ENCODE measurements at regions not wholly inside any gene's neighbourhood (a gene's known extent, or its start where the extent isn't known, plus 50 kb on each side); places are given as distances from the start of the nearest gene placed in this dataset.

- CTCF ChIA-PET, result interaction anchor here (1.2 kb wide), 1 partner anchor 9 kb away, joined by 3 read pairs; no protein-coding TSS in a partner anchor
- Mint-ChIP-seq H3K27me3 (no peaks in the 10 kb centered on the region), H3K4me1 (no peaks in the 10 kb centered on the region), H3K9me3 (ENCODE audit: low read depth) (no peaks in the 10 kb centered on the region), H3K36me3 (no peaks in the 10 kb centered on the region), H3K4me3 (no peak overlapping the region), H3K27ac (no peak overlapping the region)
- no peak for ATAC-seq
- no peak for DNase-seq
Observed at GRCh38 chr12:114990381-114990780, 306.4 kb upstream of the TBX3 start.

- H3K9me3 Mint-ChIP-seq (ENCODE audit: low read depth), result peaks cover 4% of the 10 kb centered on the region
- H3K4me3 Mint-ChIP-seq, result no peak overlapping the region
- ATAC-seq (no peak), DNase-seq (no peak)
- no peaks in the 10 kb centered on the region for H3K36me3 Mint-ChIP-seq
- no peak overlapping the region for H3K27ac Mint-ChIP-seq
- no peaks in the 10 kb centered on the region for H3K4me1 Mint-ChIP-seq
- H3K27me3 Mint-ChIP-seq, result no peaks in the 10 kb centered on the region
- CTCF ChIA-PET, result no interaction called here
Observed at GRCh38 chr12:114986849-114987248, 302.9 kb upstream of the TBX3 start.

GRCh38 chr12:114986178-114986714 is 302.3 kb upstream of the TBX3 start:
- H3K27ac Mint-ChIP-seq, result no peak overlapping the region
- no peak overlapping the region for H3K4me3 Mint-ChIP-seq
- CTCF ChIA-PET, result no interaction called here

GRCh38 chr12:114984634-114985061 is 300.7 kb upstream of the TBX3 start:
- H3K27me3 Mint-ChIP-seq, result no peaks in the 10 kb centered on the region
- no peak overlapping the region for H3K27ac Mint-ChIP-seq
- H3K4me1 Mint-ChIP-seq, result no peaks in the 10 kb centered on the region
- H3K9me3 Mint-ChIP-seq (ENCODE audit: low read depth), result peaks cover 4% of the 10 kb centered on the region
- H3K4me3 Mint-ChIP-seq, result no peak overlapping the region
- ATAC-seq, result no peak
- H3K36me3 Mint-ChIP-seq, result no peaks in the 10 kb centered on the region
- no peak for DNase-seq
- CTCF ChIA-PET, result no interaction called here

More at GRCh38 chr12:114986178-114986714, 302.3 kb upstream of the TBX3 start:
- no peaks in the 10 kb centered on the region for H3K4me1 Mint-ChIP-seq
- H3K27me3 Mint-ChIP-seq, result no peaks in the 10 kb centered on the region
- H3K36me3 Mint-ChIP-seq, result no peaks in the 10 kb centered on the region
- DNase-seq, result no peak
- no peak for ATAC-seq
- H3K9me3 Mint-ChIP-seq (ENCODE audit: low read depth), result peaks cover 4% of the 10 kb centered on the region

GRCh38 chr12:114982760-114983159 is 298.8 kb upstream of the TBX3 start:
- Mint-ChIP-seq H3K4me1 (no peaks in the 10 kb centered on the region), H3K27me3 (no peaks in the 10 kb centered on the region), H3K27ac (no peak overlapping the region), H3K36me3 (no peaks in the 10 kb centered on the region), H3K9me3 (ENCODE audit: low read depth) (peaks cover 6% of the 10 kb centered on the region), H3K4me3 (no peak overlapping the region)
- ATAC-seq (no peak), DNase-seq (no peak)
- CTCF ChIA-PET, result no interaction called here

- DNase-seq (no peak), ATAC-seq (no peak)
- peaks cover 6% of the 10 kb centered on the region for H3K9me3 Mint-ChIP-seq (ENCODE audit: low read depth)
- no peak overlapping the region for H3K4me3 Mint-ChIP-seq
- H3K27me3 Mint-ChIP-seq, result no peaks in the 10 kb centered on the region
- H3K36me3 Mint-ChIP-seq, result no peaks in the 10 kb centered on the region
- H3K4me1 Mint-ChIP-seq, result no peaks in the 10 kb centered on the region
- H3K27ac Mint-ChIP-seq, result no peak overlapping the region
- CTCF ChIA-PET, result interaction anchor here (0.9 kb wide), 1 partner anchor 10 kb away, joined by 3 read pairs; no protein-coding TSS in a partner anchor
Observed at GRCh38 chr12:114981036-114981435, 297.1 kb upstream of the TBX3 start.

GRCh38 chr12:114976959-114977358 is 293.0 kb upstream of the TBX3 start:
- Mint-ChIP-seq H3K27me3 (no peaks in the 10 kb centered on the region), H3K9me3 (ENCODE audit: low read depth) (peaks cover 10% of the 10 kb centered on the region), H3K4me1 (no peaks in the 10 kb centered on the region), H3K4me3 (no peak overlapping the region), H3K27ac (no peak overlapping the region), H3K36me3 (no peaks in the 10 kb centered on the region)
- CTCF ChIA-PET, result no interaction called here
- no peak for ATAC-seq
- DNase-seq, result no peak

GRCh38 chr12:114976372-114976771 is 292.4 kb upstream of the TBX3 start:
- Mint-ChIP-seq H3K4me3 (no peak overlapping the region), H3K36me3 (no peaks in the 10 kb centered on the region), H3K9me3 (ENCODE audit: low read depth) (peaks cover 10% of the 10 kb centered on the region), H3K27ac (no peak overlapping the region), H3K27me3 (no peaks in the 10 kb centered on the region), H3K4me1 (no peaks in the 10 kb centered on the region)
- CTCF ChIA-PET, result no interaction called here
- ATAC-seq, result no peak
- DNase-seq, result no peak

- H3K9me3 Mint-ChIP-seq (ENCODE audit: low read depth), result peaks cover 12% of the 10 kb centered on the region
- H3K27me3 Mint-ChIP-seq, result no peaks in the 10 kb centered on the region
- no peak for DNase-seq
- CTCF ChIA-PET, result no interaction called here
- no peaks in the 10 kb centered on the region for H3K36me3 Mint-ChIP-seq
- no peak for ATAC-seq
- no peak overlapping the region for H3K4me3 Mint-ChIP-seq
- H3K4me1 Mint-ChIP-seq, result no peaks in the 10 kb centered on the region
- H3K27ac Mint-ChIP-seq, result no peak overlapping the region
Observed at GRCh38 chr12:114975640-114976310, 291.8 kb upstream of the TBX3 start.

GRCh38 chr12:114974826-114975639 is 291.1 kb upstream of the TBX3 start:
- no peaks in the 10 kb centered on the region for H3K4me1 Mint-ChIP-seq
- no peak for DNase-seq
- H3K36me3 Mint-ChIP-seq, result no peaks in the 10 kb centered on the region
- peaks cover 12% of the 10 kb centered on the region for H3K9me3 Mint-ChIP-seq (ENCODE audit: low read depth)
- ATAC-seq, result no peak
- no peak overlapping the region for H3K27ac Mint-ChIP-seq
- CTCF ChIA-PET, result no interaction called here
- no peak overlapping the region for H3K4me3 Mint-ChIP-seq
- H3K27me3 Mint-ChIP-seq, result no peaks in the 10 kb centered on the region

GRCh38 chr12:114974333-114974732 is 290.4 kb upstream of the TBX3 start:
- peaks cover 12% of the 10 kb centered on the region for H3K9me3 Mint-ChIP-seq (ENCODE audit: low read depth)
- no peak for DNase-seq
- no peak for ATAC-seq

GRCh38 chr12:114968727-114969126 is 284.8 kb upstream of the TBX3 start:
- ATAC-seq (no peak), DNase-seq (no peak)
- H3K27ac Mint-ChIP-seq, result no peak overlapping the region
- H3K27me3 Mint-ChIP-seq, result no peaks in the 10 kb centered on the region
- H3K9me3 Mint-ChIP-seq (ENCODE audit: low read depth), result peaks cover 7% of the 10 kb centered on the region
- H3K4me3 Mint-ChIP-seq, result no peak overlapping the region
- CTCF ChIA-PET, result no interaction called here
- no peaks in the 10 kb centered on the region for H3K36me3 Mint-ChIP-seq
- no peaks in the 10 kb centered on the region for H3K4me1 Mint-ChIP-seq

More at GRCh38 chr12:114974333-114974732, 290.4 kb upstream of the TBX3 start:
- Mint-ChIP-seq H3K4me3 (no peak overlapping the region), H3K36me3 (no peaks in the 10 kb centered on the region), H3K4me1 (no peaks in the 10 kb centered on the region), H3K27me3 (no peaks in the 10 kb centered on the region), H3K27ac (no peak overlapping the region)
- CTCF ChIA-PET, result no interaction called here

- peaks cover 3% of the 10 kb centered on the region for H3K9me3 Mint-ChIP-seq (ENCODE audit: low read depth)
- CTCF ChIA-PET, result no interaction called here
- no peak for ATAC-seq
Observed at GRCh38 chr12:114967151-114967550, 283.2 kb upstream of the TBX3 start.

GRCh38 chr12:114964841-114965240 is 280.9 kb upstream of the TBX3 start:
- CTCF ChIA-PET, result no interaction called here
- ATAC-seq (no peak), DNase-seq (no peak)
- Mint-ChIP-seq H3K4me3 (no peak overlapping the region), H3K27ac (no peak overlapping the region), H3K27me3 (no peaks in the 10 kb centered on the region), H3K9me3 (ENCODE audit: low read depth) (no peaks in the 10 kb centered on the region), H3K4me1 (no peaks in the 10 kb centered on the region), H3K36me3 (no peaks in the 10 kb centered on the region)

More at GRCh38 chr12:114967151-114967550, 283.2 kb upstream of the TBX3 start:
- Mint-ChIP-seq H3K27me3 (no peaks in the 10 kb centered on the region), H3K4me3 (no peak overlapping the region), H3K27ac (no peak overlapping the region), H3K36me3 (no peaks in the 10 kb centered on the region), H3K4me1 (no peaks in the 10 kb centered on the region)
- DNase-seq, result no peak

Measured in activated CD8-positive, alpha-beta memory T cell treated with anti-CD3 and anti-CD28 coated beads, Interleukin-2, amount 10 ng/mL, durations not matched to agents 7 days and 5 days (primary cell).